Neutrophil (primary cell): ENCODE measurements at regions not wholly inside any gene's neighbourhood (a gene's known extent, or its start where the extent isn't known, plus 50 kb on each side); places are given as distances from the start of the nearest gene placed in this dataset.

Experiments
- H3K27ac ChIP-seq: fragments of 200-600 bp; sonication (generic); 2 replicates; pipeline ENCODE4 v1.5.1; 2016; ENCODE audit warnings: mild to moderate bottlenecking, moderate library complexity
- H3K27me3 ChIP-seq: fragments of 200-600 bp; sonication (generic); 2 replicates; pipeline ENCODE4 v1.6.0; 2016; ENCODE audit warnings: mild to moderate bottlenecking
- H3K36me3 ChIP-seq: fragments of 200-600 bp; sonication (generic); 2 replicates; pipeline ENCODE4 v1.5.1; 2017
- H3K4me1 ChIP-seq, 2 experiments: fragments of 200-600 bp in 1 of 2; sonication (generic) in 1 of 2; 1 replicate in 1 of 2; 2 replicates in 1 of 2; pipeline versions ENCODE4 v1.5.1 to v1.6.1; 2013 to 2016; ENCODE audit warnings: low read depth in 1 of 2, low read length in 1 of 2, mild to moderate bottlenecking in 1 of 2, moderate library complexity in 1 of 2; ENCODE audit not compliant: control insufficient read depth in 1 of 2, insufficient read depth in 1 of 2
- H3K4me3 ChIP-seq, 2 experiments: fragments of 200-600 bp in 1 of 2; sonication (generic) in 1 of 2; 1 replicate in 1 of 2; 2 replicates in 1 of 2; pipeline ENCODE4 v1.5.1; 2013 to 2016; ENCODE audit warnings: low read depth in 1 of 2, low read length in 1 of 2, mild to moderate bottlenecking in 1 of 2, moderate library complexity in 1 of 2
- H3K9me3 ChIP-seq: fragments of 200-600 bp; sonication (generic); 2 replicates; pipeline ENCODE4 v1.5.1; 2016
- CTCF ChIP-seq: fragments of 200-600 bp; sonication (generic); IDR thresholded peaks from 2 replicates; pipeline ENCODE4 v1.5.1; 2016; ENCODE audit warnings: antibody characterized with exemption

GRCh38 chr11:70808686-70809375 is 410.5 kb downstream of the CTTN start:
- Histone ChIP-seq H3K27me3 (peaks cover 13% of the 10 kb centered on the region), H3K4me1 (no peaks in the 10 kb centered on the region), H3K9me3 (no peaks in the 10 kb centered on the region), H3K36me3 (no peaks in the 10 kb centered on the region), H3K27ac (no peak overlapping the region), H3K4me3 (no peak overlapping the region)
- no peak for TF ChIP-seq CTCF

DNA sequence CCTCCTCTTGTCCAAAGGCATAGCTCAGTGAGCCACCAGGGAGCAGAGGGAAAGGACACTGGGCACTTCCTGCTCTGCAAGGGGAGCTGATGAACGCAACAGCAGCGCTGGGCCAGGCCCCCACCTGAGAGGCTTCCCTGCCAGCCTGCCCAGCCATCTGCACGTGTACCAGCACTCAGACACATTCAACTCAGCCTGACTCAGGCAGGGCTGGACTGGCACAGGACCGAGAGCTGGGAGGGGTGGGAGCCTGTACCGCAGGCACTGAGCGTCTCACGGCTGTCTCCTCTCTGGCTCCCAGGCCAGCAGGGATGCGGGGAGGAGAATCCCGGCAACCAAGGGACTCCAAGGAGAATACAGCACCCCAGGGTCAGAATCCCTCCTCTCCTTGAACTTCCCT is 411.8 kb downstream of the CTTN start:
- Histone ChIP-seq H3K4me3 (no peak overlapping the region), H3K27me3 (peaks cover under 1% of the 10 kb centered on the region), H3K36me3 (no peaks in the 10 kb centered on the region), H3K9me3 (no peaks in the 10 kb centered on the region), H3K27ac (no peak overlapping the region), H3K4me1 (no peaks in the 10 kb centered on the region)
- no peak for TF ChIP-seq CTCF

- no peak overlapping the region for H3K27ac ChIP-seq
- H3K4me1 ChIP-seq: no peaks in the 10 kb centered on the region
- TF ChIP-seq CTCF: no peak
- no peak overlapping the region for H3K4me3 ChIP-seq
- no peaks in the 10 kb centered on the region for H3K27me3 ChIP-seq
- no peaks in the 10 kb centered on the region for H3K36me3 ChIP-seq
- H3K9me3 ChIP-seq: no peaks in the 10 kb centered on the region
Observed at GRCh38 chr11:70810681-70811080, 412.4 kb downstream of the CTTN start.

- no peak overlapping the region for H3K27ac ChIP-seq
- H3K36me3 ChIP-seq: no peaks in the 10 kb centered on the region
- H3K4me1 ChIP-seq: no peaks in the 10 kb centered on the region
- H3K27me3 ChIP-seq: no peaks in the 10 kb centered on the region
- H3K4me3 ChIP-seq: no peak overlapping the region
- H3K9me3 ChIP-seq: no peaks in the 10 kb centered on the region
- TF ChIP-seq CTCF: no peak
Observed at GRCh38 chr11:70811483-70811882, 413.2 kb downstream of the CTTN start.

DNA sequence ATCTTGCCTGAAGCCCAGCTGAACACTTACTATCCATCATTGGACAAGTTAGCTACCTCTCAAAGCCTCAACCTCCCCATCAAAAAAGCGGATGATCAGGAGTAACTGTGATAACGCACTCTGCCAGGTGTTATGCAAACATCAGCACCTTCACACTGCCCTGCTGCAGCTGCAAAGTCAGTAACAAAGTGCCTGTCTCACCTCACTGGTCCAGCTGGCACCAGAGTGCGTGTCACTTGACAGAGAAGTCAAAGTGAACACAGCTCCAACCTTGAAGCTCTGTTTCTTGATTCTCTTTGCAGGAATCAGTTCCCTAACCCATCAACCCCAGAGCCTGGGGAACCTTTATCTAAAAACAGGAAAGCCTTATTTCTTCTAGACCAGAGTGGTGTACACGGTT is 413.6 kb downstream of the CTTN start:
- TF ChIP-seq CTCF: no peak
- H3K9me3 ChIP-seq: no peaks in the 10 kb centered on the region
- no peaks in the 10 kb centered on the region for H3K36me3 ChIP-seq
- H3K4me3 ChIP-seq: no peak overlapping the region
- no peaks in the 10 kb centered on the region for H3K27me3 ChIP-seq
- H3K4me1 ChIP-seq: no peaks in the 10 kb centered on the region
- no peak overlapping the region for H3K27ac ChIP-seq

DNA sequence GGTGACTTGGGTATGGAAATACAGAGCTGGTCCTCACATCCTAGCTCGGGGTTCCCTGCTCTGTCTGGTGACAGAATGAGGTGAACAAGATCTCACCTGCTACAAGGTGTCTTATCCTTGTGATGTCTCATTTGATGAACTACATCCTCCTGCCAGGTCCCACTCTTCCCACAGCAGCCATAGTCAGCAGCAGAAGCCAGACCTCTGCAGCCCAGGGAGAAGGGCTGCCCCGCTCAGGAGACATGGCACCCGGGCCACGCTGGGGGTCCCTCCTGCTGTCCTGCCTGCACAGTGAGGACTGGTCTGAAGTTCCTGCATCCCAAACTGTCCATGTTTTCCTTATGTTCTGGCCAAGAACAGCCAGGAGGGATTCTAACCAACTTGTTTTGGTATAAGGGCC is 414.1 kb downstream of the CTTN start:
- Histone ChIP-seq H3K27ac (no peak overlapping the region), H3K4me1 (no peaks in the 10 kb centered on the region), H3K4me3 (no peak overlapping the region), H3K27me3 (no peaks in the 10 kb centered on the region), H3K9me3 (no peaks in the 10 kb centered on the region), H3K36me3 (no peaks in the 10 kb centered on the region)
- TF ChIP-seq CTCF: no peak
